Vagina (tissue), 2 donors: ENCODE measurements at regions not wholly inside any gene's neighbourhood (a gene's known extent, or its start where the extent isn't known, plus 50 kb on each side); places are given as distances from the start of the nearest gene placed in this dataset.

ENCODE experiments used
- CTCF ChIP-seq, 3 experiments: fragments of 450-650 bp in 2 of 3; fragments of 200-600 bp in 1 of 3; sonication (generic) in 1 of 3; IDR thresholded peaks; one replicate each; pipeline ENCODE4 v1.5.1; 2017 to 2019; ENCODE audit warnings: antibody characterized with exemption in 3 of 3, mild to moderate bottlenecking in 2 of 3, moderate library complexity in 2 of 3
- POLR2A ChIP-seq, 2 donors: fragments of 450-650 bp; IDR thresholded peaks; one replicate each; pipeline ENCODE4 v1.6.1; 2017; ENCODE audit warnings: antibody characterized with exemption in 2 of 2, mild to moderate bottlenecking in 2 of 2, moderate library complexity in 2 of 2

DNA sequence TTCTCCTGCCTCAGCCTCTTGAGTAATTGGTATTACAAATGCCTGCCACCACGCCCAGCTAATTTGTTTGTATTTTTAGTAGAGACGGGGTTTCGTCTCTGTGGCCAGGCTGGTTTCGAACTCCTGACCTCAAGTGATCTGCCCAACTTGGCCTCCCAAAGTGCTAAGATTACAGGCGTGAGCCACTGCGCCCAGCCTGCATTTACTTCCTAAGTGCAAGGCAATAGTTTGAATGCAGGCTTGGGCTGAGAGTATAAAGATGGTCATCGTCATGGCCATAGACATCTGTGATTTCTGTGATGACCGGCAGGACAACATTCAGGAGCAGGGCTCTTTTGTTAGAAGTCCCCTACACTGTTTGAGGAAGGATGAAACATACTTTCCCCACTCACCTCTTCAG, 393.9 kb upstream of the SHH start:
- no peak for TF ChIP-seq CTCF (IDR thresholded peaks at IDR 0.05)
- TF ChIP-seq POLR2A (IDR thresholded peaks at IDR 0.05) = no peak
